ENCODE measurements at regions not wholly inside any gene's neighbourhood (a gene's known extent, or its start where the extent isn't known, plus 50 kb on each side); places are given as distances from the start of the nearest gene placed in this dataset.

DNA sequence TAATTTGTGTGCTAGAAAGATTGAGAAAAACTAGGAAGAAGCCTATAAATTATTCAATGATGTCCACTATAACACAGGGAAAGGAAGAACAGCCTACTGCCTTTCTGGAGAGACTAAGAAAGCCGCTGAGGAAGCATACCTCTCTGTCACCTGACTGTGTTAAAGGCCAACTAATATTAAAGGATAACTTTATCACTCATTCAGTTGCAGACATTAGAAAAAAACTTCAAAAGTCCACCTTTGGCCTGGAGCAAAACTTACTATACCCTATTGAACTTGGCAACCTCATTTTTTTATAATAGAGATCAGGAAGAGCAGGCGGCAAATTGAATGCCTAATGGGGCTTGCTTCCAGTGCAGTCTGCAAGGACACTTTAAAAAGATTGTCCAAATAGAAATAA lies 309.5 kb upstream of the HSFY2 start:
- no peak for DNase-seq (ENCODE audit: low spot score)
- Histone ChIP-seq H3K9me3 (ENCODE audit: control insufficient read depth in 4 of 4, low read length in 3 of 4) (no peaks in the 10 kb centered on the region), H3K4me1 (ENCODE audit: control insufficient read depth in 4 of 4, insufficient read depth in 4 of 4, low read length in 3 of 4) (no peaks in the 10 kb centered on the region), H3K36me3 (ENCODE audit: control insufficient read depth in 4 of 4, insufficient read depth in 3 of 4, low read depth in 1 of 4, low read length in 3 of 4) (no peaks in the 10 kb centered on the region), H3K27me3 (ENCODE audit: control insufficient read depth in 4 of 4, insufficient read depth in 4 of 4, low read length in 3 of 4) (no peaks in the 10 kb centered on the region), H3K9ac (ENCODE audit: low read depth in 1 of 2, low read length in 2 of 2) (no peak overlapping the region), H3K27ac (ENCODE audit: low read depth in 1 of 2, low read length in 2 of 2) (no peak overlapping the region), H3K4me3 (ENCODE audit: low read depth in 1 of 3, low read length in 3 of 3) (no peak overlapping the region)
- TF ChIP-seq YY1 (IDR thresholded peaks at IDR 0.05) = no peak
- no peak for TF ChIP-seq FOXA2 (IDR thresholded peaks at IDR 0.05)
- no peak for TF ChIP-seq JUND (IDR thresholded peaks at IDR 0.05)
- no peak for TF ChIP-seq GABPA (IDR thresholded peaks at IDR 0.05 in 1 of 2, conservative IDR thresholded peaks at IDR 0.05 in 1 of 2)
- no peak for TF ChIP-seq NR2F2 (IDR thresholded peaks at IDR 0.05)
- TF ChIP-seq RAD21 (IDR thresholded peaks at IDR 0.05) = no peak
- TF ChIP-seq SP1 (IDR thresholded peaks at IDR 0.05) = no peak
- TF ChIP-seq RXRA (IDR thresholded peaks at IDR 0.05) = no peak
- no peak for TF ChIP-seq CTCF (IDR thresholded peaks at IDR 0.05; ENCODE audit: low read depth, low read length, missing input control)
- no peak for TF ChIP-seq ATF3 (IDR thresholded peaks at IDR 0.05)
- no peak for TF ChIP-seq EGR1 (IDR thresholded peaks at IDR 0.05; ENCODE audit: low read depth in 2 of 2)
- 86% methylated on average over 2 of the region's 2 CpGs for WGBS

DNA sequence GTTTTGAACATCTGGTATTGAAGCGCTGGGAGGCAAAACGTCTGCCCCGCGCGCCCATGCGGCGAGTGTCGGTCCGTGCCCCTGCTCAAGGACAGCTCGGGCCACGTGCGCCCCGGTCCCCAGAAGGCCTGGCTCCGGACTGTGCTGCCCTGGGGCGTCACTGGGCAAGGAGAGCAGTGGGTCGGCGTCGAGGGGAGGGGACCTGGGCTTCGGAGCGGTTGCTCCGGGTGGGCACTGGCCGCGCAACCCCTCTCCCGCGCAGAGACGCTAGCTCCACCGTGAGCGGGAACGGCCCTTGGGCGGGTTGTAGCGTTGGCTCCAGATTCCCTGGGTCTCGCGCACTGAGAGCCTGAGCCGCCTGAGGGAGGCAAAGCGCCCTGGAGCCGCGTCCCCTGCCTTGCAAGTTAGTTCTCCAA lies 304.2 kb upstream of the HSFY2 start:
- Histone ChIP-seq H3K36me3 (ENCODE audit: control insufficient read depth in 4 of 4, insufficient read depth in 3 of 4, low read depth in 1 of 4, low read length in 3 of 4) (no peaks in the 10 kb centered on the region), H3K4me1 (ENCODE audit: control insufficient read depth in 4 of 4, insufficient read depth in 4 of 4, low read length in 3 of 4) (no peaks in the 10 kb centered on the region), H3K27me3 (ENCODE audit: control insufficient read depth in 4 of 4, insufficient read depth in 4 of 4, low read length in 3 of 4) (no peaks in the 10 kb centered on the region), H3K4me3 (ENCODE audit: low read depth in 1 of 3, low read length in 3 of 3) (peak overlapping the region in 1 of 3 donors; percentile 85), H3K27ac (ENCODE audit: low read depth in 1 of 2, low read length in 2 of 2) (peak overlapping the region in 1 of 2 donors; percentile 60), H3K9me3 (ENCODE audit: control insufficient read depth in 4 of 4, low read length in 3 of 4) (no peaks in the 10 kb centered on the region), H3K9ac (ENCODE audit: low read depth in 1 of 2, low read length in 2 of 2) (no peak overlapping the region)
- TF ChIP-seq ATF3 (IDR thresholded peaks at IDR 0.05) (no peak), EGR1 (IDR thresholded peaks at IDR 0.05; ENCODE audit: low read depth in 2 of 2) (no peak), FOXA1 (IDR thresholded peaks at IDR 0.05) (no peak), YY1 (IDR thresholded peaks at IDR 0.05) (no peak), SP1 (IDR thresholded peaks at IDR 0.05) (no peak), MAX (IDR thresholded peaks at IDR 0.05) (no peak), FOXA2 (IDR thresholded peaks at IDR 0.05) (no peak), GABPA (IDR thresholded peaks at IDR 0.05 in 1 of 2, conservative IDR thresholded peaks at IDR 0.05 in 1 of 2) (no peak), RAD21 (IDR thresholded peaks at IDR 0.05) (no peak), TAF1 (conservative IDR thresholded peaks at IDR 0.05) (no peak), NR2F2 (IDR thresholded peaks at IDR 0.05) (no peak), HNF4A (conservative IDR thresholded peaks at IDR 0.05) (no peak), CTCF (IDR thresholded peaks at IDR 0.05; ENCODE audit: low read depth, low read length, missing input control) (no peak)
- TF ChIP-seq, protein P1, sequence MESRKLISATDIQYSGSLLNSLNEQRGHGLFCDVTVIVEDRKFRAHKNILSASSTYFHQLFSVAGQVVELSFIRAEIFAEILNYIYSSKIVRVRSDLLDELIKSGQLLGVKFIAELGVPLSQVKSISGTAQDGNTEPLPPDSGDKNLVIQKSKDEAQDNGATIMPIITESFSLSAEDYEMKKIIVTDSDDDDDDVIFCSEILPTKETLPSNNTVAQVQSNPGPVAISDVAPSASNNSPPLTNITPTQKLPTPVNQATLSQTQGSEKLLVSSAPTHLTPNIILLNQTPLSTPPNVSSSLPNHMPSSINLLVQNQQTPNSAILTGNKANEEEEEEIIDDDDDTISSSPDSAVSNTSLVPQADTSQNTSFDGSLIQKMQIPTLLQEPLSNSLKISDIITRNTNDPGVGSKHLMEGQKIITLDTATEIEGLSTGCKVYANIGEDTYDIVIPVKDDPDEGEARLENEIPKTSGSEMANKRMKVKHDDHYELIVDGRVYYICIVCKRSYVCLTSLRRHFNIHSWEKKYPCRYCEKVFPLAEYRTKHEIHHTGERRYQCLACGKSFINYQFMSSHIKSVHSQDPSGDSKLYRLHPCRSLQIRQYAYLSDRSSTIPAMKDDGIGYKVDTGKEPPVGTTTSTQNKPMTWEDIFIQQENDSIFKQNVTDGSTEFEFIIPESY (IDR thresholded peaks at IDR 0.05) = no peak
- peak; percentile 35 for DNase-seq (ENCODE audit: low spot score)
- WGBS = 15% methylated on average over 37 of the region's 37 CpGs

Measured in liver (tissue), 8 donors.